ENCODE measurements at regions not wholly inside any gene's neighbourhood (a gene's known extent, or its start where the extent isn't known, plus 50 kb on each side); places are given as distances from the start of the nearest gene placed in this dataset.

DNA sequence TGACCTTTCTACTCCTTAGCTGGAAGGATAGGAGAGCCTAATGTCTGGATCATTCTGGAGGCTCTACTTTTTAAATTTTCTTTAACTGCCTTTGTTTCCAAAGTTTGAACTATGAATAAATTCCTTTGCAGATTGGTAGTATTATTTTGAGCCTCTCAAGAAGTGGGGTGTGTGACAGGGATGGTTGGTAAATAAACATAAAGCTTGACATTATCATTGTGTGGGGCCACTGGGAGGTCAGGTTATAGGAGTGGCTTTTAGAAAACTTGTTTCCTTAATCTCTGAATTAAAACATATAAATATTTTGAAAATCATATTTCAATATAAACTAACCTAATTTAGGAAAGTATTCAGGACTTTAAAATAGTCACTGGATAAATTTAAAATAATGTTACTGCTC is 89.3 kb downstream of the OTOL1 start:
- TF ChIP-seq CTCF (IDR thresholded peaks at IDR 0.05) (no peak), EP300 (IDR thresholded peaks at IDR 0.05) (no peak), POLR2AphosphoS5 (IDR thresholded peaks at IDR 0.05) (no peak), POLR2A (IDR thresholded peaks at IDR 0.05) (no peak)
